HG02943 (cell line): ENCODE measurements at regions not wholly inside any gene's neighbourhood (a gene's known extent, or its start where the extent isn't known, plus 50 kb on each side); places are given as distances from the start of the nearest gene placed in this dataset.

Experiments
- ATAC-seq: cut with Tn5 transposase; IDR thresholded peaks from one replicate; pipeline ENCODE4 v1.9.1; 2021; ENCODE audit warnings: mild to moderate bottlenecking, low read depth, moderate library complexity; ENCODE audit not compliant: unreplicated experiment

- ATAC-seq: no peak
These were observed 59.5 kb downstream of the ZIC5 start for GRCh38 chr13:99911965-99912566.

- ATAC-seq: no peak
These were observed 60.2 kb downstream of the ZIC5 start for GRCh38 chr13:99911069-99911964.

- no peak for ATAC-seq
These were observed 61.5 kb downstream of the ZIC5 start for GRCh38 chr13:99909836-99910619.

- ATAC-seq: no peak
These were observed 62.3 kb downstream of the ZIC5 start for GRCh38 chr13:99909097-99909835.

- ATAC-seq: no peak
These were observed 63.3 kb downstream of the ZIC5 start for GRCh38 chr13:99908140-99908803.

DNA sequence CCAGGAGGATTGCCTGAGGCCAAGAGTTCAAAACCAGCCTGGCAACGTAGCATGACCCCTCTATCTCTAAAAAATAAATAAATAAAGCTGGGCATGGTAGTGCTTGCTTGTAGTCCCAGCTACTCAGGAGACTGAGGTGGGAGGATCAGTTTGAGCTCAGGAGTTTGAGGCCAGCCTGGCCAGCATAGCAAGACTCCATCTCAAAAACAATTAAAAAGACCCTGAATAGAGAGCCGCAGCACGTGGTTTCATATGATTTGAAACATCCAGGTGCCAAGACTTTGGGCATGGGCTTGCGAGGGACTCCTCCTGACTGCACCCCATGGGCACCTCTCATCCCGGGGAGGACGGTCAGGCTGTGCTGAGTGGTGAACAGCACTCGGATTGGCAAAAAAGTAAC, 63.9 kb downstream of the ZIC5 start:
- ATAC-seq: no peak

DNA sequence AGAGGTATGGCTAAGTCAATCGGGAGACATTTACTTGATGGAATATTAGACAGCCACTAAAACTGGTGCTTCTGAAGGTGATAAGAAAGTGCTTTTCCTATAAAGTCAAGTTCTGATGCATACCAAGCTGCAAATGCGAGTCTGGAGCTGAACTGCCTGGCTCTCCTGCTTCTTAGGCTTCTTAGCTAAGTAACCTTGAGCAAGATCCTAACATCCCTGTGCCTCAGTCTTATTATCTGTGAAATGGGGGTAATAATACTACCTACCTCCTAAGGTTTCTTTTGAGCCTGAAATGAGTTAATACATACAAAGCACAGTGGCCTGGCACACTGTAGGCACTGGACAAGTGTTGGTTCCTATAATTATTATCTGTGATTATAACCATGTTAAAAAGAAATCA, 64.5 kb downstream of the ZIC5 start:
- no peak for ATAC-seq

DNA sequence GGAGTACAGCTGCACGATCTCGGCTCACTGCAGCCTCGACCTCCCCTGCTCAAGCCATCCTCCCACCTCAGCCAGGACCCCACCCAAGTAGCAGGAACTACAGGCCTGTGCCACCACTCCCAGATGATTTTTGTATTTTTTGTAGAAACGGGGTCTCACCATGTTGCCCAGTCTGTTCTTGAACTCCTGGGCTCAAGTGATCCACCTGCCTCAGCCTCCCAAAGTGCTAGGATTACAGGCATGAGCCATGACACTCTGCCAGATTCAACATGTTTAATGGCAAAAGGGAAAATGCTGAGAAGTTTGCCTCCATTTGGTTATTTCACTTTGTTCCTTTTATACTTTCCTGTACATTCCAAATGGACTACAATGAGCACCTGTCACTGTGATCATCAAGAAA, 65.8 kb downstream of the ZIC5 start:
- no peak for ATAC-seq

DNA sequence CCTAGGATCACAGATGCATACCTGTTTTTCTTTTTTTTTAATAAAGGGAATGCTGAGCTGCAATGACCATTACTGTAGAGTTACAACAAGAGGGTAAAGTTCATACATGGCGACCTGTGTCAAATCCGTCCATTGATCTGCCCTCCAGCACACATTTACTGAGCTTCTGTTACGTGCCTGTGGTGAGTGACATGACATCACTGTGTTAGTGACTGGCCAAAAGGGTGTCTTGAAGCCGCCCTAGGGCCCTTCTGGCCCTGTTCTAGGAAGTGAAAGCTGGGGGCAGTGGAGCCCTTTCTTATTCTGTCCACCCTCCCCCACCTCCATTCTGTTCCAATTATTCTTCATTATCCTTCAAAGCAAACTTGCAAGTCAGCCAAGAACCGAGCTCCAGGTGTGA, 66.3 kb downstream of the ZIC5 start:
- ATAC-seq: no peak

DNA sequence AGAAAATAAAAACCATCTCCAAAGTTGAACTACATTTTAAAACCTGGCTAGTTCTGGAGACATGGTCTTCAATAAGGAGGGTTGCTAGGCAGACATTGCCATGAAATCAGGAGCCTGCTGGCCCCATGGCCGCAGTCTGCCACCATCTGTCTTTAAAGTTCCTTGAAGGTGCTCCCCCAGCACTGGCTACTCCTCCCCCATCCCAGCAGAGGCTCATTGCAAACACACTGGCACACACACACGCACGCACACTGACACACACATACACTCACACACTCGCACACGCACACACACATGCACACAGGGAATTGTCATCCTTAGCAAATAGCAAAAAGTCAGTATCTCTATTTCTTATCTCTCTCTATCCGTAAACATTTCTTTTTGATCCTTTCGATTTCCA, 68.4 kb downstream of the ZIC5 start:
- no peak for ATAC-seq

DNA sequence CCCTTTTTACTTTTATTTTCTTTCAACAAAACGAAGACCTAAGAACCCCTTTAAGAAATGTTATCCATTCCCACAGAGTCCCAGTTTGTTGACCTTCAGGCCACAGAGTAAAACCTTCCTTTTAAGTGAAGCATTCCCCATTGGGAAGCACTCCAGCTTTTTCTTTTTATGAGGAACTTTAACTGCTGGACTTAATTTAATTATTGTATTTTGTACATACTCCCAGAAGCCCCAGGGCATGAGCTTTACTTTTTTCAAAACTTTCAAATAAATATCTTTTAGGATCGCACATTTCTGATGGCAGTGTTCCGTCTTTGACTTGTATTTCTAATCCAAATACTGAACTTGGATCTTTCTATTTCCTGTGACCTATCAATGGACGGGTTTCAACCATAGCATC, 68.9 kb downstream of the ZIC5 start:
- ATAC-seq: no peak

DNA sequence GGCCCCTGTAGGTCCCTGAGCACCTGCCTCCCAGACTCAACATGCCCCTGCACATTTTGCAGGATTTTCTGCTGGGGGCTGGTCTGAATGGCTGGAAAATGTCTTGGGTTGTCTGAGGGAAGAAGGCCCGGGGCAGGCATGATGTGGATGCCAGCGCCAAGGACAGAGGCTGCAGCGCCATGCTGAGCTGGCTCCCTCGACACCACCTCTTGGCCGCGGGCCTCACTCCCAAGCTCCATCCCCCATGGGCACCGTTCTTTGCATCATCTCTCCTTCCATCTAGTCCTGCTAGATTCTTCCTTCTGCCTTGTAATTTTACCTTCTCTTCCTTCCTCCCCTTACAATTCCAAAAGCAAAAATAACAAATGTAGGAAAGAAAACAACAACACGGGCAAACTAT, 70.6 kb downstream of the ZIC5 start:
- ATAC-seq: no peak

DNA sequence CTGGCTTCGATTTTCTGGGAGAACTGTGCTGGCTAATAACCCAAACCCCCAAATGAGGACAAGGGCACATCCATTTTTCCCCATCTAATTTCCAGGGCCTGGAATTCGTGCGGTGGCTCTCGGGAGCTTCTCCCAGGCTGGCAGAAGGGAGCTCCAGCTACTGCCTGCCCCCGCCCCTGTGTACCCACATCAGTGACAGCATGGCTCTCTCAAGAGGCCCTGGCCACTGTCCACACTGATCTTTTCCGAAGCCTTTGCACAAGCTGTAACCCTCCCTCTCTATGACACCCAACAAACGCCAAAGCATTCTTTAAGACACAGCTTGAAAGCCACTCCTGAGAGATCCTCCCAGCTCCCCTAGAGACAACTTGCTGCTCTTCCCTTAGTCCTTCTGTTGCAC, 73.1 kb downstream of the ZIC5 start:
- no peak for ATAC-seq

DNA sequence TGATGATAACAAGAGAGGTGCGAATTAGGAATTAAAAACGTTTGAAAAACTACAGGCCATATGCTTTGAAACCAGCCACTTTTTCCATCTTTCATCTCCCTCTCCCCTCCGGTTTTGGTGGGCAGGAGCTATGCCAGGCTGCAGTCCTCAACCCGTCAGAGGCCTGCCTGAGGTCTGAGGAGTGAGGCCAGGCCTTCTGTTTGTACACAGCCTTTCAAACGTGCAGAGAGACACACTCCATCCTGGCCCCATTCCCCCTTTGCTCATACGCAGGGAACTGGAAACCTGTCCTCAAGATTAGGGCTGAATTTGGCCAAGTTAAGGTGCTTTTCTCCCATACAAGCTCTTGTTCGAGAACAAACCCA, 74.5 kb downstream of the ZIC5 start:
- ATAC-seq: no peak

GRCh38 chr13:99896369-99897075, 75.0 kb downstream of the ZIC5 start:
- no peak for ATAC-seq

DNA sequence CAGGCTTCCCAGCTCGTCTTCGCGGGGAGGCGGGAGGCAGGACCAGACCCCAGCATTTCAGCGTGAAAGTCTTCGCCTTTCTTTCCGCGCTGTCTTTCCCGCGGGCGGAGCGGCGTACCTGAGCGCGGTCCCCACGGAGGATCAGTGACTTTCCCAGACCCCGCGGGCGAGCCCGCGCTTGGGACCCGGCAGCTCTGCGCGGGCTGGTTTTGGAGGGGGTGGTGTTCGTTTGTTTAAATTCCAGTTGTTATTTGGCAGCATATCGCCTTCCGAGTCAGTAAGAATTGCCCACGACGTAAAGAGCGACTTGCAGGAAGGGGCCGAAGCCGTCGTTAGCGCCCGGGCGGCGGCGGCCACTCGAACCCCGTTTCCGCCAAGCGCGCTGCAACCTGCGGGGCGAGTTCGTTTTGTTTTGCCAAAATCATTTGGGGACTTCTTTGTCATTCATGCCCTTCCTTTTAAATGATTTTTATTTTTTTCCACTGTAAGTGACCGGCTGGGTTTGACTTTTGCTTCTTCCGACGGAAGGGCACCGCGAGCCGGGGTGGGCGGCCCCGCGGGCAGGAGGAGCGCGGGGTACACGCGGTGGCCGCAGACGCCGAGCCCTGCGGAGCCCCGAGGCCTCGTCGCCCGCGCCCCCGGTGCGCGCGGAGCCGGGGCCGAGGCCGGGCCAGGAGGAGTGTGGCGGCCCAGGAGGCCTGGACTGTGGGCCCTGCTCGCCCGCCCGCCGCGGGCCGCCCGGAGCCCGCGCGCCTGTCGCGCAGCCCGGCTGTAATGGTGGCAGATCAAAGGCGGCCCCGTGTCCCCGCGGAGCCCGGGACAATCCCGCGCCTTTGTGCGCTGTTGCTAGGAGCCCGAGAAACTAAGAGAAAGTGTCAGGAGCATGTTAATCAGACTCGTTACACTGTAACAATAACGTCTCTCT, 75.9 kb downstream of the ZIC5 start:
- ATAC-seq: no peak

DNA sequence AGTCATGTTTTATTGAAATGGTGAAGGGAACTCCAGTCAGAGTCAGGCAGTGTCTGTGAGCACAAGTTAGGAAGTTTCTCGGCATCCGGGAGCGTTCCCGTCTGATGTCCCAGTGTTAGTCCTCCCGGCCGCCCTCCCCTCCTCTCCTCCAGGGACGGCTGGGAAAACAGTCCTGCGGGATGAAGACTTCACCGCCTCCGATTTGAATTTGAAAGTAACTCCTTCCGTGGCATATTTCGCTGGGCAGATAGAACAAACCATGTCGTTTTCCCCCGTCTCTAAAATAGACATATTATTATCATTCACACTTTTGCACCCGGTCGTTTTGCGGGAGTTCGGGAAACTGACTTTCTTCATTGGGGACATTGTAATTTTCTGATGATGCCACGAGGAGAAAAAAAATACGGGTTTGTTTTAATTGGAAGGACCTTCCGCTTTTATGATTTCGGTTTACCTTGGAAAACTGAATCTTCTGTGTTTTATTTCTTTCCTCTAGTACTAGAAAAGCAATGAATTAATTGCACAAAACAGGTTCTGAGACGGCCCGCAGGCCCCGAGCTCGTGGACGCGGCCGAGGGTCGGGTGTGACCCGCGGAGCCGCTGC, 76.6 kb downstream of the ZIC5 start:
- no peak for ATAC-seq
